HFF-Myc (cell line): ENCODE measurements at regions not wholly inside any gene's neighbourhood (a gene's known extent, or its start where the extent isn't known, plus 50 kb on each side); places are given as distances from the start of the nearest gene placed in this dataset.

Source experiments
- DNase-seq: peaks from one replicate; pipeline ENCODE4 v3.0.0-alpha.2; 2011; ENCODE audit warnings: low read depth; ENCODE audit errors: extremely low read depth
- H3K4me3 ChIP-seq: replicated peaks from 2 replicates; pipeline ENCODE4 v1.5.1; 2011; ENCODE audit warnings: low read depth, mild to moderate bottlenecking, control low read depth, low read length
- CTCF ChIP-seq: IDR thresholded peaks from 2 replicates; pipeline ENCODE4 v1.5.1; 2012; ENCODE audit warnings: mild to moderate bottlenecking, low read depth, low read length, control low read depth; ENCODE audit errors: missing control alignments

DNA sequence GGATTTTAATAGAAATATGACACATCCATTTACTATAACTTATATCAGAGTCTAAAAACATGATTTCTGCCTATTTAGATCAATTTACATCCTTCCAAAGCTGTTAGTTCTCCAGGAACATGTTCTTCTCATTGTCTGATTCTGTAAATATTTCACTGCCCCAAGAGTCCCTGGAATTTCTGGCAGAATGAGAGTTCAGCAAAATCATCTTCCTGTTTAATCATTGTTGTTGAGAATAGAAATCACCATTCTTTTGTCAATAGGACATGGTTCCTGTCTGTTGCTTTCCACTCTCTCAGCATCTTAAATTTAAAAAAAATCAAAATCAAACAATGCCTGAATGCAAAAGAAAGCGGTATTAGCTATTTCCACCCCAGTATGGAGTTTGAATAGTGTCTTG, 172.8 kb upstream of the FRMPD4 start:
- H3K4me3 ChIP-seq, result no peak overlapping the region
- no peak for DNase-seq
- TF ChIP-seq CTCF, result no peak

GRCh38 chrX:11967986-11968869, 170.0 kb upstream of the FRMPD4 start:
- H3K4me3 ChIP-seq, result no peak overlapping the region
- no peak for TF ChIP-seq CTCF
- no peak for DNase-seq

- DNase-seq, result no peak
- H3K4me3 ChIP-seq, result no peak overlapping the region
- TF ChIP-seq CTCF, result no peak
Measured at GRCh38 chrX:11968991-11969390, 169.3 kb upstream of the FRMPD4 start.

GRCh38 chrX:11970578-11971359, 167.5 kb upstream of the FRMPD4 start:
- no peak for TF ChIP-seq CTCF
- no peak for DNase-seq
- H3K4me3 ChIP-seq, result no peak overlapping the region

DNA sequence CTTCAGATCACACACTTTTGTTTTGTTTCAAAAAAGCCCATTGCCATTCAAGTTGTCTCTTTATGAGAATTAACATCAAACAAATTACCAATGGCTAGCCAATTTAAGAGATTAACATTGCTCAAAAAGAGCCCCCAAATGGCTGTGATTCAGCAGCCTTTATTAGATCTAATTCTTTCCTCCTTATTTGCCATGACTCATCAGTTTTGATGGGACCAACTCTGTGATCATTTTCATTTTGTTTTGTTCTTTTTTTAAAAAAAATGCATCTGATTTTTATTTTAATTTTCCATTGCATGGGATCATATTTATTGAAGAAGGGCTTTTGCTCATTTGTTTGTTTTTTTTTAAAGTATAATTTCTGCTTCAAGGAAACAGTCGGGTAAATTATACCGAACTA, 161.6 kb upstream of the FRMPD4 start:
- DNase-seq, result no peak
- TF ChIP-seq CTCF, result no peak
- H3K4me3 ChIP-seq, result no peak overlapping the region

- H3K4me3 ChIP-seq, result no peak overlapping the region
- no peak for DNase-seq
- no peak for TF ChIP-seq CTCF
Measured at GRCh38 chrX:11992271-11992670, 146.0 kb upstream of the FRMPD4 start.
